ENCODE measurements at regions not wholly inside any gene's neighbourhood (a gene's known extent, or its start where the extent isn't known, plus 50 kb on each side); places are given as distances from the start of the nearest gene placed in this dataset.

GRCh38 chr22:19610518-19611253 is 86.5 kb upstream of the CLDN5 start:
- TF ChIP-seq CTCF (IDR thresholded peaks at IDR 0.05), result no peak
- TF ChIP-seq POLR2A (IDR thresholded peaks at IDR 0.05), result no peak

Data from lower leg skin (tissue), 3 donors.